ENCODE measurements at regions not wholly inside any gene's neighbourhood (a gene's known extent, or its start where the extent isn't known, plus 50 kb on each side); places are given as distances from the start of the nearest gene placed in this dataset.

DNA sequence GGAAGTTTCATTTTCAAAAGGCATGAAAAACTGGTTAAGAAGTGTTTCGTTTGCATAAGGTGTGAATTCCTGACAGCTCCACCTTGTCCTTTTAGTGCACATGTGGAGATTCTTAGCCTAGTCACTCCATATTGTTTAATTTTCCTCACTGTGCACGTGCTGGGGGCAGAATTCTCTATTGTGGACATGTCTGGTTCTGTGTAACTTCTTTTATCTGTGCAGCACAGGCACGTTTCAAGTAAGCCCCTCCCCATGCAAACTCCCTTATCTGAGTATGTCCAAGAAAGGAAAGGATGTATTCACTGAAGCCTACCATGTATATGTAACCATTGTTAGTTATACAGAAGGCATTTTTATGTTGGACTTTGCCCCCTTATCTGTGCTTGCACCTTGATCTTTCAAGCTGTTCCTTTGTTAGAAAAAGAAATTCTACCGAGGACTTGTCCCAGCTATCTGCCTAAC, 1346.3 kb downstream of the REEP3 start:
- TF ChIP-seq EZH2phosphoT487 (IDR thresholded peaks at IDR 0.05; ENCODE audit: low read length) (no peak), CTCF (IDR thresholded peaks at IDR 0.05; ENCODE audit: low read length) (no peak), EZH2 (optimal IDR thresholded peaks at IDR 0.05; ENCODE audit: low read depth, low read length) (no peak)

Data from MM.1S (cell line).